HUES48 (cell line): ENCODE measurements at regions not wholly inside any gene's neighbourhood (a gene's known extent, or its start where the extent isn't known, plus 50 kb on each side); places are given as distances from the start of the nearest gene placed in this dataset.

Experiments
- H3K27ac ChIP-seq: one replicate; pipeline ENCODE4 v1.7.0; 2013; ENCODE audit warnings: low read depth, low read length, inconsistent platforms
- H3K27me3 ChIP-seq: 2 replicates; pipeline ENCODE4 v1.6.1; 2013; ENCODE audit warnings: mild to moderate bottlenecking, low read length; ENCODE audit not compliant: control insufficient read depth, insufficient read depth
- H3K36me3 ChIP-seq: 2 replicates; pipeline ENCODE4 v1.6.1; 2013; ENCODE audit warnings: low read length; ENCODE audit not compliant: control insufficient read depth, insufficient read depth
- H3K4me1 ChIP-seq: 2 replicates; pipeline ENCODE4 v1.6.1; 2013; ENCODE audit warnings: mild to moderate bottlenecking, low read length; ENCODE audit not compliant: control insufficient read depth, insufficient read depth
- H3K4me3 ChIP-seq: 2 replicates; pipeline ENCODE4 v1.5.1; 2013; ENCODE audit warnings: mild to moderate bottlenecking, low read depth, low read length
- H3K9ac ChIP-seq: 2 replicates; pipeline ENCODE4 v1.6.1; 2013; ENCODE audit warnings: mild to moderate bottlenecking, low read depth, low read length, moderate library complexity
- H3K9me3 ChIP-seq: 2 replicates; pipeline ENCODE4 v1.6.1; 2013; ENCODE audit warnings: low read length; ENCODE audit not compliant: control insufficient read depth, insufficient read depth

GRCh38 chr7:118671149-118671548, 446.6 kb downstream of the ANKRD7 start:
- Histone ChIP-seq H3K36me3 (no peaks in the 10 kb centered on the region), H3K4me3 (no peak overlapping the region), H3K9me3 (no peaks in the 10 kb centered on the region), H3K9ac (no peak overlapping the region), H3K4me1 (no peaks in the 10 kb centered on the region), H3K27ac (no peak overlapping the region), H3K27me3 (no peaks in the 10 kb centered on the region)

- Histone ChIP-seq H3K4me1 (no peaks in the 10 kb centered on the region), H3K9me3 (no peaks in the 10 kb centered on the region), H3K27ac (no peak overlapping the region), H3K4me3 (no peak overlapping the region), H3K9ac (no peak overlapping the region), H3K27me3 (no peaks in the 10 kb centered on the region), H3K36me3 (no peaks in the 10 kb centered on the region)
These were observed 460.3 kb downstream of the ANKRD7 start for GRCh38 chr7:118684796-118685195.

- H3K4me3 ChIP-seq, result no peak overlapping the region
- H3K27me3 ChIP-seq, result no peaks in the 10 kb centered on the region
- H3K4me1 ChIP-seq, result no peaks in the 10 kb centered on the region
- no peak overlapping the region for H3K9ac ChIP-seq
- no peaks in the 10 kb centered on the region for H3K36me3 ChIP-seq
- H3K27ac ChIP-seq, result no peak overlapping the region
- H3K9me3 ChIP-seq, result no peaks in the 10 kb centered on the region
These were observed 464.9 kb downstream of the ANKRD7 start for GRCh38 chr7:118689403-118689802.

- H3K27me3 ChIP-seq, result no peaks in the 10 kb centered on the region
- no peaks in the 10 kb centered on the region for H3K9me3 ChIP-seq
- H3K27ac ChIP-seq, result no peak overlapping the region
- H3K36me3 ChIP-seq, result no peaks in the 10 kb centered on the region
- H3K9ac ChIP-seq, result no peak overlapping the region
- H3K4me3 ChIP-seq, result no peak overlapping the region
- no peaks in the 10 kb centered on the region for H3K4me1 ChIP-seq
These were observed 472.4 kb downstream of the ANKRD7 start for GRCh38 chr7:118696879-118697278.

- no peaks in the 10 kb centered on the region for H3K36me3 ChIP-seq
- no peaks in the 10 kb centered on the region for H3K4me1 ChIP-seq
- H3K27ac ChIP-seq, result no peak overlapping the region
- no peaks in the 10 kb centered on the region for H3K9me3 ChIP-seq
- H3K4me3 ChIP-seq, result no peak overlapping the region
- no peak overlapping the region for H3K9ac ChIP-seq
- no peaks in the 10 kb centered on the region for H3K27me3 ChIP-seq
These were observed 474.7 kb downstream of the ANKRD7 start for GRCh38 chr7:118699222-118699621.

- Histone ChIP-seq H3K4me3 (no peak overlapping the region), H3K27ac (no peak overlapping the region), H3K36me3 (no peaks in the 10 kb centered on the region), H3K9me3 (no peaks in the 10 kb centered on the region), H3K9ac (no peak overlapping the region), H3K27me3 (no peaks in the 10 kb centered on the region), H3K4me1 (no peaks in the 10 kb centered on the region; the same call in 1 of the 2 replicates)
These were observed 484.2 kb downstream of the ANKRD7 start for GRCh38 chr7:118708741-118709140.

- H3K4me3 ChIP-seq, result no peak overlapping the region
- H3K27me3 ChIP-seq, result no peaks in the 10 kb centered on the region
- H3K36me3 ChIP-seq, result no peaks in the 10 kb centered on the region
- H3K9me3 ChIP-seq, result no peaks in the 10 kb centered on the region
- no peaks in the 10 kb centered on the region; the same call in 1 of the 2 replicates for H3K4me1 ChIP-seq
- H3K27ac ChIP-seq, result no peak overlapping the region
- no peak overlapping the region for H3K9ac ChIP-seq
These were observed 487.2 kb downstream of the ANKRD7 start for GRCh38 chr7:118711688-118712087.

GRCh38 chr7:118713039-118713438, 488.5 kb downstream of the ANKRD7 start:
- Histone ChIP-seq H3K27ac (no peak overlapping the region), H3K9ac (no peak overlapping the region), H3K9me3 (no peaks in the 10 kb centered on the region), H3K4me3 (no peak overlapping the region), H3K36me3 (no peaks in the 10 kb centered on the region), H3K27me3 (no peaks in the 10 kb centered on the region), H3K4me1 (no peaks in the 10 kb centered on the region; the same call in 1 of the 2 replicates)

- no peaks in the 10 kb centered on the region for H3K36me3 ChIP-seq
- no peaks in the 10 kb centered on the region for H3K27me3 ChIP-seq
- no peaks in the 10 kb centered on the region for H3K4me1 ChIP-seq
- no peak overlapping the region for H3K9ac ChIP-seq
- no peaks in the 10 kb centered on the region for H3K9me3 ChIP-seq
- H3K27ac ChIP-seq, result no peak overlapping the region
- no peak overlapping the region for H3K4me3 ChIP-seq
These were observed 496.1 kb downstream of the ANKRD7 start for GRCh38 chr7:118720632-118721031.

GRCh38 chr7:118731854-118732253, 507.4 kb downstream of the ANKRD7 start:
- H3K9me3 ChIP-seq, result no peaks in the 10 kb centered on the region
- H3K4me3 ChIP-seq, result no peak overlapping the region
- no peaks in the 10 kb centered on the region for H3K4me1 ChIP-seq
- no peak overlapping the region for H3K27ac ChIP-seq
- no peaks in the 10 kb centered on the region for H3K27me3 ChIP-seq
- H3K36me3 ChIP-seq, result no peaks in the 10 kb centered on the region
- H3K9ac ChIP-seq, result no peak overlapping the region

GRCh38 chr7:118734541-118734940, 510.0 kb downstream of the ANKRD7 start:
- H3K4me1 ChIP-seq, result no peaks in the 10 kb centered on the region
- no peaks in the 10 kb centered on the region for H3K9me3 ChIP-seq
- H3K4me3 ChIP-seq, result no peak overlapping the region
- no peaks in the 10 kb centered on the region for H3K27me3 ChIP-seq
- no peaks in the 10 kb centered on the region for H3K36me3 ChIP-seq
- no peak overlapping the region for H3K9ac ChIP-seq
- no peak overlapping the region for H3K27ac ChIP-seq

GRCh38 chr7:118735441-118735840, 510.9 kb downstream of the ANKRD7 start:
- H3K9ac ChIP-seq, result no peak overlapping the region
- H3K27ac ChIP-seq, result no peak overlapping the region
- no peaks in the 10 kb centered on the region for H3K36me3 ChIP-seq
- H3K27me3 ChIP-seq, result no peaks in the 10 kb centered on the region
- H3K4me1 ChIP-seq, result no peaks in the 10 kb centered on the region
- H3K4me3 ChIP-seq, result no peak overlapping the region
- H3K9me3 ChIP-seq, result no peaks in the 10 kb centered on the region
